ENCODE measurements at regions not wholly inside any gene's neighbourhood (a gene's known extent, or its start where the extent isn't known, plus 50 kb on each side); places are given as distances from the start of the nearest gene placed in this dataset.

- TF ChIP-seq CTCF (IDR thresholded peaks at IDR 0.05) (no peak), POLR2A (IDR thresholded peaks at IDR 0.05) (no peak)
These were observed 176.4 kb downstream of the PPP1R3A start for GRCh38 chr7:113742377-113742776.
